A549 (cell line): ENCODE measurements at regions not wholly inside any gene's neighbourhood (a gene's known extent, or its start where the extent isn't known, plus 50 kb on each side); places are given as distances from the start of the nearest gene placed in this dataset.

Experiments
- ATAC-seq, 2 experiments: fragments of 200-7000 bp in 1 of 2; fragments of >200 bp in 1 of 2; cut with Nextera tagmentation in 1 of 2; cut with Tn5 transposase in 1 of 2; 3 replicates each; pipeline versions ENCODE4 v1.8.0 to v1.9.1; 2018 to 2020; ENCODE audit warnings: mild to moderate bottlenecking in 1 of 2, moderate library complexity in 1 of 2
- CTCF ChIA-PET: fragments of 300-600 bp; sonication (Branson Sonifier 250); formaldehyde crosslinking; extraction: SDS; loops from one replicate; lab custom pipeline; 2021; ENCODE audit warnings: antibody characterized with exemption, inconsistent platforms; lab: Yijun Ruan, JAX
- POLR2A ChIA-PET: fragments of 350-600 bp; formaldehyde crosslinking; extraction: SDS; loops from one replicate; lab custom pipeline; 2021; ENCODE audit warnings: antibody characterized with exemption, inconsistent platforms; lab: Yijun Ruan, JAX
- DNase-seq, 2 experiments: peaks; one replicate each; pipeline versions ENCODE4 v3.0.0 to v3.0.0-alpha.2; 2011 to 2016; ENCODE audit warnings: low read depth in 1 of 2, low spot score in 1 of 2
- FAIRE-seq: peaks from 2 replicates; lab custom pipeline; 2011; peaks lifted over from hg19 to GRCh38; lab: Jason Lieb, UNC
- H3K27ac ChIP-seq, 2 experiments: fragments of >200 bp; sonication (Bioruptor Twin); formaldehyde crosslinking; 3 replicates each; pipeline ENCODE4 v1.5.1; 2016 to 2017
- H3K4me1 ChIP-seq: fragments of >200 bp; sonication (Bioruptor Twin); formaldehyde crosslinking; 3 replicates; pipeline ENCODE4 v1.6.1; 2016
- H3K4me2 ChIP-seq: fragments of >200 bp; sonication (Bioruptor Twin); formaldehyde crosslinking; 3 replicates; pipeline ENCODE4 v1.6.1; 2016
- H3K4me3 ChIP-seq: fragments of >200 bp; sonication (Bioruptor Twin); formaldehyde crosslinking; 3 replicates; pipeline ENCODE4 v1.5.1; 2016
- H3K9me3 ChIP-seq: fragments of >200 bp; sonication (Bioruptor Twin); formaldehyde crosslinking; 3 replicates; pipeline ENCODE4 v1.6.1; 2016
- ATOH8 ChIP-seq: fragments of 250-450 bp; sonication (Bioruptor Pico); IDR thresholded peaks from 2 replicates; pipeline ENCODE4 v1.5.0; 2020; ENCODE audit warnings: low read depth, mild to moderate bottlenecking, moderate library complexity
- CBX2 ChIP-seq: fragments of 200-600 bp; sonication (generic); IDR thresholded peaks from 2 replicates; pipeline ENCODE4 v1.6.1; 2016; ENCODE audit warnings: low read depth, mild to moderate bottlenecking, borderline replicate concordance
- CBX8 ChIP-seq: fragments of 200-600 bp; sonication (generic); IDR thresholded peaks from 2 replicates; pipeline ENCODE4 v1.6.1; 2016
- CEBPB ChIP-seq, 2 experiments: fragments of >200 bp in 1 of 2; sonication (Bioruptor Twin) in 1 of 2; formaldehyde crosslinking in 1 of 2; IDR thresholded peaks; 2 replicates each; pipeline ENCODE4 v1.6.1; 2012 to 2016
- EHMT2 ChIP-seq: fragments of 200-600 bp; sonication (generic); IDR thresholded peaks from 2 replicates; pipeline ENCODE4 v1.6.1; 2016; ENCODE audit warnings: antibody characterized with exemption, low read depth, mild to moderate bottlenecking, moderate library complexity
- ELK1 ChIP-seq: fragments of 150-350 bp; IDR thresholded peaks from 2 replicates; pipeline ENCODE4 v1.6.1; 2014; ENCODE audit warnings: low read depth, mild to moderate bottlenecking, low read length
- ESRRA ChIP-seq: fragments of 150-350 bp; IDR thresholded peaks from 2 replicates; pipeline ENCODE4 v1.6.1; 2014; ENCODE audit warnings: mild to moderate bottlenecking, low read length, borderline replicate concordance
- FOSB ChIP-seq: fragments of 250-450 bp; sonication (Bioruptor Pico); IDR thresholded peaks from 2 replicates; pipeline ENCODE4 v1.5.0; 2020; ENCODE audit warnings: mild to moderate bottlenecking, moderate library complexity
- FOSL2 ChIP-seq, 2 experiments: fragments of 450-650 bp in 1 of 2; fragments of >200 bp in 1 of 2; sonication (Bioruptor Twin) in 1 of 2; formaldehyde crosslinking; IDR thresholded peaks; 2 replicates each; pipeline versions ENCODE4 v1.5.0 to v1.6.1; 2016 to 2020; ENCODE audit warnings: mild to moderate bottlenecking in 1 of 2, moderate library complexity in 1 of 2
- FOXS1 ChIP-seq: fragments of 250-450 bp; sonication (Bioruptor Pico); IDR thresholded peaks from 2 replicates; pipeline ENCODE4 v1.5.0; 2020; ENCODE audit warnings: mild to moderate bottlenecking, moderate library complexity
- GATA3 ChIP-seq: IDR thresholded peaks from 2 replicates; pipeline ENCODE4 v1.6.1; 2012; ENCODE audit warnings: borderline replicate concordance
- HEYL ChIP-seq: fragments of 250-450 bp; sonication (Bioruptor Pico); IDR thresholded peaks from 2 replicates; pipeline ENCODE4 v1.8.0; 2021; ENCODE audit warnings: mild to moderate bottlenecking, moderate library complexity
- HMGXB4 ChIP-seq: fragments of 250-450 bp; sonication (Bioruptor Pico); IDR thresholded peaks from 2 replicates; pipeline ENCODE4 v1.5.0; 2021; ENCODE audit warnings: mild to moderate bottlenecking, moderate library complexity, borderline replicate concordance
- HOXA7 ChIP-seq: fragments of 250-450 bp; sonication (Bioruptor Pico); IDR thresholded peaks from 2 replicates; pipeline ENCODE4 v1.5.0; 2020; ENCODE audit warnings: mild to moderate bottlenecking, moderate library complexity
- JUN ChIP-seq, 2 experiments: fragments of >200 bp; sonication (Bioruptor Twin); formaldehyde crosslinking; IDR thresholded peaks; 2 replicates in 1 of 2; 3 replicates in 1 of 2; pipeline ENCODE4 v1.6.1; 2016 to 2017
- JUNB ChIP-seq: fragments of >200 bp; sonication (Bioruptor Twin); formaldehyde crosslinking; IDR thresholded peaks from 2 replicates; pipeline ENCODE4 v1.6.1; 2016
- KDM1A ChIP-seq: fragments of 200-600 bp; sonication (generic); IDR thresholded peaks from 2 replicates; pipeline ENCODE4 v1.6.1; 2016; ENCODE audit warnings: low read depth, mild to moderate bottlenecking
- MAZ ChIP-seq: fragments of 150-350 bp; IDR thresholded peaks from 2 replicates; pipeline ENCODE4 v1.6.1; 2014; ENCODE audit warnings: antibody characterized with exemption, low read depth, low read length, borderline replicate concordance
- NFE2L2 ChIP-seq: fragments of 150-350 bp; conservative IDR thresholded peaks from 2 replicates; pipeline ENCODE4 v1.6.1; 2014; ENCODE audit warnings: low read length
- NPAS2 ChIP-seq: fragments of 250-450 bp; sonication (Bioruptor Pico); IDR thresholded peaks from 2 replicates; pipeline ENCODE4 v1.8.0; 2022; ENCODE audit warnings: mild to moderate bottlenecking, moderate library complexity, borderline replicate concordance
- NR3C1 ChIP-seq: fragments of >200 bp; sonication (Bioruptor Twin); formaldehyde crosslinking; IDR thresholded peaks from 3 replicates; pipeline ENCODE4 v1.6.1; 2017
- PBX3 ChIP-seq: IDR thresholded peaks from 2 replicates; pipeline ENCODE4 v1.6.1; 2012
- PHF8 ChIP-seq: fragments of 200-600 bp; sonication (generic); IDR thresholded peaks from 2 replicates; pipeline ENCODE4 v1.6.1; 2016; ENCODE audit warnings: low read depth, mild to moderate bottlenecking, antibody characterized with exemption, moderate library complexity, borderline replicate concordance
- POLR2AphosphoS2 ChIP-seq: conservative IDR thresholded peaks from 2 replicates; pipeline ENCODE4 v1.6.1; 2012; ENCODE audit warnings: low read length, improper control_type of control experiment, inconsistent platforms
- RFX5 ChIP-seq: fragments of 450-650 bp; IDR thresholded peaks from 2 replicates; pipeline ENCODE4 v1.7.1; 2014; ENCODE audit warnings: antibody characterized with exemption, mild to moderate bottlenecking, moderate library complexity
- SREBF2 ChIP-seq: fragments of 450-650 bp; IDR thresholded peaks from 2 replicates; pipeline ENCODE4 v1.6.1; 2014; ENCODE audit warnings: mild to moderate bottlenecking, moderate library complexity
- TP53 ChIP-seq: fragments of 250-450 bp; sonication (Bioruptor Pico); IDR thresholded peaks from 2 replicates; pipeline ENCODE4 v1.5.0; 2021; ENCODE audit warnings: mild to moderate bottlenecking, moderate library complexity
- ZNF302 ChIP-seq: fragments of 250-450 bp; sonication (Bioruptor Pico); IDR thresholded peaks from 2 replicates; pipeline ENCODE4 v1.9.0; 2021; ENCODE audit warnings: inconsistent platforms, mild to moderate bottlenecking, moderate library complexity
- WGBS: methylation state at CpG from one replicate; pipeline ENCODE4 v1.1.6; 2017; ENCODE audit errors: missing lambda C conversion rate; 5-methylcytosine and 5-hydroxymethylcytosine counted together

GRCh38 chr18:40159141-40160017 lies 1795.7 kb upstream of the PIK3C3 start (continued):
- TF ChIP-seq ELK1 = no peak
- TF ChIP-seq KDM1A = no peak
- TF ChIP-seq PBX3 = no peak
- no peak for TF ChIP-seq TP53 (CRISPR knock-in tag)
- TF ChIP-seq EHMT2 = no peak
- no peak for TF ChIP-seq CBX8
- no peak for TF ChIP-seq PHF8
- TF ChIP-seq CEBPB (IDR thresholded peaks at IDR 0.05) = no peak
- TF ChIP-seq GATA3 = no peak
- no peak for TF ChIP-seq ATOH8 (CRISPR knock-in tag)
- TF ChIP-seq, all 56 proteins: peak for 3

- 41% methylated on average over 7 of the region's 7 CpGs for WGBS
- TF ChIP-seq FOXS1 (CRISPR knock-in tag) = no peak
- TF ChIP-seq JUN (IDR thresholded peaks at IDR 0.05) = no peak
- TF ChIP-seq TP53 (CRISPR knock-in tag) = no peak
- TF ChIP-seq FOSB (CRISPR knock-in tag) = no peak
- TF ChIP-seq HOXA7 (CRISPR knock-in tag) = no peak
- no peak for TF ChIP-seq FOSL2 (IDR thresholded peaks at IDR 0.05)
- no peak for TF ChIP-seq FOSL2 (CRISPR knock-in tag; IDR thresholded peaks at IDR 0.05)
- no peak for TF ChIP-seq MAZ
- TF ChIP-seq ZNF302 = no peak
- ChIA-PET CTCF (no interaction called here), POLR2A (no interaction called here)
- DNase-seq = no peak
- Histone ChIP-seq H3K27ac (no peak overlapping the region), H3K9me3 (no peaks in the 10 kb centered on the region), H3K4me2 (no peak overlapping the region), H3K4me3 (no peak overlapping the region), H3K4me1 (no peaks in the 10 kb centered on the region)
- no peak for ATAC-seq
- no peak for FAIRE-seq
These were observed 1797.9 kb upstream of the PIK3C3 start for GRCh38 chr18:40157120-40157519.

- ChIA-PET POLR2A (no interaction called here), CTCF (no interaction called here)
- no peaks in the 10 kb centered on the region for H3K4me1 ChIP-seq
- no peaks in the 10 kb centered on the region for H3K9me3 ChIP-seq
- H3K4me2 ChIP-seq = no peak overlapping the region
- FAIRE-seq (no peak), DNase-seq (no peak), ATAC-seq (no peak)
- TF ChIP-seq POLR2AphosphoS2 = no peak
- no peak for TF ChIP-seq SREBF2
- no peak for TF ChIP-seq RFX5
- TF ChIP-seq PHF8 = no peak
- TF ChIP-seq ESRRA = no peak
- no peak for TF ChIP-seq NPAS2
- no peak for TF ChIP-seq MAZ
- TF ChIP-seq CBX2 = no peak
- no peak for TF ChIP-seq HOXA7 (CRISPR knock-in tag)
- TF ChIP-seq GATA3 = no peak
- TF ChIP-seq HMGXB4 (CRISPR knock-in tag) = no peak
- TF ChIP-seq FOSL2 (IDR thresholded peaks at IDR 0.05) = no peak
- TF ChIP-seq FOSL2 (CRISPR knock-in tag; IDR thresholded peaks at IDR 0.05) = no peak
- no peak for TF ChIP-seq JUN (IDR thresholded peaks at IDR 0.05)
- TF ChIP-seq FOSB (CRISPR knock-in tag) = no peak
- no peak for TF ChIP-seq HEYL (CRISPR knock-in tag)
- no peak for TF ChIP-seq NR3C1
- no peak for TF ChIP-seq ELK1
- no peak for TF ChIP-seq NFE2L2
- TF ChIP-seq JUNB = no peak
- no peak overlapping the region for H3K4me3 ChIP-seq
- H3K27ac ChIP-seq = no peak overlapping the region
These were observed 1802.2 kb upstream of the PIK3C3 start for GRCh38 chr18:40152859-40153258.
